OCI-LY1 (cell line): ENCODE measurements at regions not wholly inside any gene's neighbourhood (a gene's known extent, or its start where the extent isn't known, plus 50 kb on each side); places are given as distances from the start of the nearest gene placed in this dataset.
"Not testable (repeated sequence)": the region's sequence is repeated elsewhere in the genome, so short reads cannot be mapped to it uniquely, and the experiment has no call there.

Experiments used
- H2AFZ ChIP-seq: fragments of 200-600 bp; sonication (generic), shearing (Covaris generic); 2 replicates; pipeline ENCODE4 v1.6.0; 2014; ENCODE audit warnings: antibody characterized with exemption, mild to moderate bottlenecking, low read length
- H3F3A ChIP-seq: fragments of 200-600 bp; sonication (generic), shearing (Covaris generic); 2 replicates; pipeline ENCODE4 v1.6.0; 2014; ENCODE audit warnings: mild to moderate bottlenecking, antibody characterized with exemption, low read length, moderate library complexity; ENCODE audit not compliant: insufficient read depth
- H3K27ac ChIP-seq: fragments of 200-600 bp; sonication (generic); 2 replicates; pipeline ENCODE4 v1.5.1; 2014; ENCODE audit warnings: low read length, mixed run types, mild to moderate bottlenecking, low read depth; ENCODE audit not compliant: poor library complexity, severe bottlenecking
- H3K27me3 ChIP-seq: fragments of 200-600 bp; sonication (generic); 2 replicates; pipeline ENCODE4 v1.6.0; 2014; ENCODE audit warnings: antibody characterized with exemption, mild to moderate bottlenecking, low read length, moderate library complexity; ENCODE audit not compliant: insufficient read depth
- H3K36me3 ChIP-seq: fragments of 200-600 bp; sonication (generic); 2 replicates; pipeline ENCODE4 v1.6.1; 2014; ENCODE audit warnings: mild to moderate bottlenecking, antibody characterized with exemption, low read length, moderate library complexity, mixed read lengths; ENCODE audit not compliant: insufficient read depth
- H3K4me1 ChIP-seq: fragments of 200-600 bp; sonication (generic); 2 replicates; pipeline ENCODE4 v1.5.1; 2014; ENCODE audit warnings: mild to moderate bottlenecking, low read length, moderate library complexity; ENCODE audit not compliant: insufficient read depth, severe bottlenecking
- H3K4me2 ChIP-seq: fragments of 200-600 bp; sonication (generic), shearing (Covaris generic); 2 replicates; pipeline ENCODE4 v1.6.1; 2014; ENCODE audit warnings: low read length
- H3K4me3 ChIP-seq: fragments of 200-600 bp; sonication (generic); 2 replicates; pipeline ENCODE4 v1.5.1; 2014; ENCODE audit warnings: low read length, low read depth, mild to moderate bottlenecking, mixed read lengths; ENCODE audit not compliant: poor library complexity, severe bottlenecking
- H3K79me2 ChIP-seq: fragments of 200-600 bp; shearing (Covaris generic); 2 replicates; pipeline ENCODE4 v1.6.1; 2016; ENCODE audit warnings: mixed run types, low read length, mixed read lengths; ENCODE audit not compliant: insufficient read depth
- H3K9ac ChIP-seq: fragments of 200-600 bp; sonication (generic), shearing (Covaris generic); 2 replicates; pipeline ENCODE4 v1.6.1; 2014; ENCODE audit warnings: mild to moderate bottlenecking, low read length, mixed read lengths
- H3K9me2 ChIP-seq: fragments of 200-600 bp; sonication (generic), shearing (Covaris generic); 2 replicates; pipeline ENCODE4 v1.6.1; 2014; ENCODE audit warnings: low read depth, mild to moderate bottlenecking, low read length, mixed read lengths
- H3K9me3 ChIP-seq: fragments of 200-600 bp; shearing (Covaris generic); 2 replicates; pipeline ENCODE4 v1.6.1; 2014; ENCODE audit warnings: low read length, mixed read lengths
- H4K20me1 ChIP-seq: fragments of 200-600 bp; sonication (generic), shearing (Covaris generic); 2 replicates; pipeline ENCODE4 v1.6.0; 2016; ENCODE audit warnings: mild to moderate bottlenecking, low read length; ENCODE audit not compliant: insufficient read depth

DNA sequence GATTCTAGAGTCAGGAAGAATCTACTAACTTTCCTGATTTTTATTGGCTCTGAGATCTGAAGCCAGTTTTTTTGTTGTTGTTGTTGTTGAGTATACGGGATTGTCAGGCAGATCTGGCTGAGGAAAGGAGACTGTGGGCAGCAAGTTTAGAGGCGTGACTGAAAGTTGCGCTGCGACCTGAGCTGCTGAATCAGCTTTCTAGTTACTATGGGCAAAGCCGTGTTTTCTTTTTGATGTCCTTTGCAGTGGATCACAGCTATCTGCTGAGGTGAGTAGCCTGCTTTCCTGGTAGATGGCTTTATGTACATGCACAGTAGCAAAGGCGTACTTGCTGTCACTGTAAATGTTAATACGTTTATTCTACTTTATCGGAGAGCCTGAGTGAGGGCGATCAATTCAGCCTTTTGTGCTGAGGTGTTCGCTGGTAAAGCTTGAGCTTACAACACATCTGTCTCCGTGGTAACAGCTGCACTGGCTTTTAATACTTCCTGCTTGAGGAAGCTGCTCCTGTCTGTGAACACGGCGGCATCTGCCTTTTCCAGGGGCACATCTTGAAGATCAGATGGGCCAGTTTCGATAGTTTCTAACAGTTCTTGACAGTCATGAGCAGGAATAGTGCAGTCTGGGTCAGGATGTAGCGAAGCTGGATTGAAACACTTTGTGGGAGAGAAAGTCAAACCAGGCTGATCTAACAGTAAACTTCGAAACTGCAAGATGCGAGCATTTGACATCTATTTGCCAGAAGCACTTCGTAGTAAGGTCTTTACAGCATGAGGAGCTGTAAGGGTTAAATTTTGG, 118.9 kb downstream of the UNC93B1 start:
- H3K4me2 ChIP-seq, H3K27ac ChIP-seq, H3K9me2 ChIP-seq, H2AFZ ChIP-seq, H3K36me3 ChIP-seq, H3K79me2 ChIP-seq, H3K27me3 ChIP-seq, H3F3A ChIP-seq, H4K20me1 ChIP-seq, H3K4me3 ChIP-seq, H3K9me3 ChIP-seq, H3K9ac ChIP-seq, H3K4me1 ChIP-seq: not testable (repeated sequence)

DNA sequence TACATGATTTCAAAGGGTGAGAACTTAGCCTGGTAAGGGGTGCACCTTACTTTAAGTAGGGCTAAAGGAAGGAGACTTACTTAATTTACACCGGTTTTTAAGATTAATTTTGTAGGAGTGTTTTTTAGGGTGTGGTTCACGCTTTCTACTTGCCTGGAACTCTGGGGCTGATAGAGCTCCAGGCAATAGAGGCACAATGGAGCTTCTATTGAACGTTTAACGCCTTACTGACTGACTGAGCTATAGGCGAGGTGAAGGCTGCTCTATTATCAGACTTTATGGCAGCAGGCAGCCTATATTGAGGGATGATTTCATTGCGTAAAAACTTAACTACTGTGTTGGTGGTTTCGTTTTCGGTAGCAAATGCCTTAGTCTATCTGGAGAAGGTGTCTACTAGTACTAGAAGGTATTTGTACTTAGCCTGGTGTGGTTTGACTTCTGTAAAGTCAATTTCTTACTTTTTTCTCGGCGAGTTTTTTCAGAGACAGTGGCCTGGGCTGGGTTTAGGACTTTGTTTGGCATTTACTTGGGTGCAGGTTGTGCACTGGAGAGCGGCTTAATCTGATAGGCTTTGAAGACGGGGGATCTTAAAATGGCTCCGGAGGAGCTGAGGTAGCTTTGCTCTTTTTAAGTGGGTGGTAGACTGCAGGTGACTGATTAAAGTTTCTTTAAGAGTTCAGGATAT, 119.7 kb downstream of the UNC93B1 start:
- H3K4me2 ChIP-seq, H3K36me3 ChIP-seq, H3K4me1 ChIP-seq, H3K9ac ChIP-seq, H3K27me3 ChIP-seq, H3K4me3 ChIP-seq, H3K9me2 ChIP-seq, H3F3A ChIP-seq, H2AFZ ChIP-seq, H3K79me2 ChIP-seq, H3K9me3 ChIP-seq, H3K27ac ChIP-seq, H4K20me1 ChIP-seq: not testable (repeated sequence)

DNA sequence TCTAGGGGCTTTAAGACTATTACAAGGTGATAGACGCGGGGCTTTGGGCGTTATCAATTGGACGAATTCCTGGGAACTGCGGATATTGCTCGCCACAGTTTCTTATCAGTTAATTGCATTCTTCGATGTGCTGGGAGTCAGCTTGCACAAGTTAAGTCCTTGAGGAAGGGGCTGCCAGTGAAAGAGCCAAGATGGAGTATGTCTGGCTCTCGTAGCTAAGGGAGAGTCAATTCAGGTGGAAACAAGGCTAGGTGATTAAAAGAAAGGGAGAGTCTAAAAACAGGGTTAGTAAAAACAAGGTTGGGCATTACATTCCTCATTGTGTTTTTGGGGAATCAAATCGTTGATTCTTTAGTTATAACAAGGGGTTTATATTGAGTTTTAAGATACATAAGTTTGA, 121.6 kb downstream of the UNC93B1 start:
- H3K4me2 ChIP-seq, H3K4me3 ChIP-seq, H3K36me3 ChIP-seq, H2AFZ ChIP-seq, H3K9me2 ChIP-seq, H3K79me2 ChIP-seq, H3K9me3 ChIP-seq, H3K27ac ChIP-seq, H3F3A ChIP-seq, H3K4me1 ChIP-seq, H4K20me1 ChIP-seq, H3K27me3 ChIP-seq, H3K9ac ChIP-seq: not testable (repeated sequence)

DNA sequence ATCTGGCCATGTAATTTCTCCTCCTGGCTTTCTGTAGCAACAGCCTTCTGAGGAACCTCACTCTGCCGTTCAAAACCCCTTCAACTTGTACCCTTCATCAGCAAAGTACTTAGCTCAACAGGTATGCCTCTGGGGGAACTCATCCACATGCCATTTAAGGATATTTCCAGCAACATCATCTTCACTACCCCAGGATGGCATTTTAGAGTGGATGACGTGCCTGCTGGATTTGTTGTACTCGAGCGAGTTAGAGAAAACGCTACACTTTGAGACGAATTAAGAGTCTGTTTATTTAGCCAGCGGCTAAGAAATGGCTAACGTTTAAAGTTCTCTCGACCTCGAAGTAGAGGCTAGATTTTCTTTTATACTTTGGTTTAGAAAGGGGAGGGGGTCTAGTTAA, 122.1 kb downstream of the UNC93B1 start:
- not testable (repeated sequence) for H3K27ac ChIP-seq, H3K9ac ChIP-seq, H4K20me1 ChIP-seq, H3K27me3 ChIP-seq, H3K4me3 ChIP-seq, H3K79me2 ChIP-seq, H3K36me3 ChIP-seq, H3F3A ChIP-seq, H3K4me1 ChIP-seq, H2AFZ ChIP-seq, H3K4me2 ChIP-seq, H3K9me3 ChIP-seq, H3K9me2 ChIP-seq

DNA sequence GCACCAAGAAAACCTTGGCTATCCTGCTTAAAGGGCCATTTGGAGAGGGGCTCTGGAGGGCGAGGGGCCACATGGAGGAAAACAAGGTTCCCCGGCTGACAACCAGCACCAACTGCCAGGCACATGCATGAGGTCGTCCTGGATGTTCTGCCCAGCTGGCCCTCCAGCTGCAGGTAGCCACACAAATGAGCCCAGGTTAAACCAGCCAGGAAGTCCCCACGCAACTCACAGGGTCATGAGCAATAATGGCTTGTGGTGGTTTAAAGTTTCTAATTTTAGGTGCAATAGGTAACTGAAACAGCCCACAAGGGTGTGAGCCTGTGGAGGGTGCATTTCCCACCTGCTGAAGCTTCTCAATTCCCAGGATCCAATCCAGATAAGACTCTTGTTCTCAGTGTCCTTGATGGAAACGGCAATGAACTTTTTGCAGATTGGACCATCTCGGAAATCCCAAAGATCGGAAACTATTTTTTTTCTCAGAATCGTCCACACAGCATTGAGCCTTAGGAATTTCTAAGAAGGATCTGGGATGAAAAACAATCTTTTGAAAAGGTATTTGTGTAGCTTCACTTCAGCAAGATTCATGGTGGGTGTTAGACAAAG, 123.2 kb downstream of the UNC93B1 start:
- not testable (repeated sequence) for H3K4me3 ChIP-seq, H3K9ac ChIP-seq, H3K36me3 ChIP-seq, H3K27me3 ChIP-seq, H4K20me1 ChIP-seq, H2AFZ ChIP-seq, H3K4me1 ChIP-seq, H3K9me3 ChIP-seq, H3K27ac ChIP-seq, H3K4me2 ChIP-seq, H3K79me2 ChIP-seq, H3K9me2 ChIP-seq, H3F3A ChIP-seq

DNA sequence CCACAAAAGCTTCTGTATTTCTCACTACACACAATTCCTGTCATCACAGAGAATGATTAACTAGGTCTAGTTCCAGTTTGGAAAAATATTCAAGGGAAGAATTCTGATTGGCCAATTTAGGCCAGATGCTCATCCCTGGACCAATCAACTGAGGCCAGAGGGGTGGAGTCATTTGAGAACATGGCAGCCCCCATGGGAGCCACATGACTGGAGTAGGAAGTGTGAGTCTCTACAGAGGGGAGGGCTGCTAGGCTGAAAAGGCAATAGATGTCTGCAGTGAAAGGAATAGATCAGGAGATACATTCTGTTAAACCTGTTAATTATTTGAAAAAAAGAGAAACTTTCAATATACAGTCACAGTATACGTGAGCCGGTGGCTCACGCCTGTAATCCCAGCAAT, 125.2 kb downstream of the UNC93B1 start:
- not testable (repeated sequence) for H4K20me1 ChIP-seq, H3K27me3 ChIP-seq, H3K4me3 ChIP-seq, H3K36me3 ChIP-seq, H3K9ac ChIP-seq, H3F3A ChIP-seq, H3K4me2 ChIP-seq, H3K9me2 ChIP-seq, H3K79me2 ChIP-seq, H2AFZ ChIP-seq, H3K27ac ChIP-seq, H3K9me3 ChIP-seq, H3K4me1 ChIP-seq

DNA sequence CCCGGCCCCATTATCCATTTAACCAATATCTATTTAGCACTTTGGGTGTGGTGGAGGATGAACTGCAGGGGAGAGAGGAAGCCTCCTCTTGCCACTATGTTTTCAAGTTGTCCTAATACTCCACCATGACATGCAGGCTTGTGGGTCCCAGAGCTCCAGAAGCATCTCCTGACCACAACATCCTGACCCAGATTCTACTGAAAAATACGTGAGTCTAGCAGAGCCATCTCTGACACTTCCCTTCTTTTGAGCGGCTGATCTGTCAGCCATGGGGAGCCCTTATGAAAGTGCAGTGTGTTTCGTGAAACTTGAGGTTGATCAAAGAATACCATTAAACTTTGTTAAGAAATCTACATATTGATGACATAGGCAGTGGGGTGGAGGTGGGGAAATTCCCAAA, 126.6 kb downstream of the UNC93B1 start:
- H3K27me3 ChIP-seq, H3F3A ChIP-seq, H3K27ac ChIP-seq, H3K4me2 ChIP-seq, H3K4me3 ChIP-seq, H3K36me3 ChIP-seq, H3K9ac ChIP-seq, H3K9me3 ChIP-seq, H3K79me2 ChIP-seq, H4K20me1 ChIP-seq, H3K4me1 ChIP-seq, H3K9me2 ChIP-seq, H2AFZ ChIP-seq: not testable (repeated sequence)
